Right renal cortex interstitium (tissue), 3 donors: ENCODE measurements at regions not wholly inside any gene's neighbourhood (a gene's known extent, or its start where the extent isn't known, plus 50 kb on each side); places are given as distances from the start of the nearest gene placed in this dataset.
"Not testable (repeated sequence)": the region's sequence is repeated elsewhere in the genome, so short reads cannot be mapped to it uniquely, and the experiment has no call there.

Experiments
- DNase-seq, 3 donors: peaks; one replicate each; pipeline ENCODE4 v3.0.0-alpha.2; 2013; ENCODE audit warnings: low read depth in 3 of 3, low spot score in 2 of 3

- DNase-seq: no peak
These were observed 466.6 kb upstream of the ERCC4 start for GRCh38 chr16:13453325-13453724.

- DNase-seq: no peak
These were observed 465.9 kb upstream of the ERCC4 start for GRCh38 chr16:13453938-13454553.

GRCh38 chr16:13463619-13464018 lies 456.3 kb upstream of the ERCC4 start:
- no peak for DNase-seq

GRCh38 chr16:13471036-13471435 lies 448.9 kb upstream of the ERCC4 start:
- DNase-seq: no peak

GRCh38 chr16:13478991-13479390 lies 441.0 kb upstream of the ERCC4 start:
- DNase-seq: no peak

- no peak for DNase-seq
These were observed 440.4 kb upstream of the ERCC4 start for GRCh38 chr16:13479549-13479948.

- DNase-seq: no peak
These were observed 439.2 kb upstream of the ERCC4 start for GRCh38 chr16:13480801-13481200.

- no peak for DNase-seq
These were observed 436.8 kb upstream of the ERCC4 start for GRCh38 chr16:13483121-13483520.

- not testable (repeated sequence) for DNase-seq
These were observed 430.5 kb upstream of the ERCC4 start for GRCh38 chr16:13489416-13489815.

GRCh38 chr16:13492046-13492445 lies 427.9 kb upstream of the ERCC4 start:
- DNase-seq: no peak

- DNase-seq: no peak
These were observed 415.9 kb upstream of the ERCC4 start for GRCh38 chr16:13503960-13504635.

- DNase-seq: no peak
These were observed 412.4 kb upstream of the ERCC4 start for GRCh38 chr16:13507530-13507929.

GRCh38 chr16:13510425-13511151 lies 409.4 kb upstream of the ERCC4 start:
- no peak for DNase-seq

GRCh38 chr16:13517841-13518240 lies 402.1 kb upstream of the ERCC4 start:
- no peak for DNase-seq

GRCh38 chr16:13519871-13520270 lies 400.1 kb upstream of the ERCC4 start:
- no peak for DNase-seq

- no peak for DNase-seq
These were observed 398.6 kb upstream of the ERCC4 start for GRCh38 chr16:13521356-13521755.

- DNase-seq: no peak
These were observed 392.6 kb upstream of the ERCC4 start for GRCh38 chr16:13527332-13527731.

GRCh38 chr16:13528691-13529090 lies 391.3 kb upstream of the ERCC4 start:
- no peak for DNase-seq

- DNase-seq: no peak
These were observed 390.6 kb upstream of the ERCC4 start for GRCh38 chr16:13529193-13529982.

GRCh38 chr16:13540771-13541170 lies 379.2 kb upstream of the ERCC4 start:
- DNase-seq: no peak

GRCh38 chr16:13542284-13542683 lies 377.7 kb upstream of the ERCC4 start:
- DNase-seq: no peak
